Hepatocyte (in vitro differentiated cells): ENCODE measurements at regions not wholly inside any gene's neighbourhood (a gene's known extent, or its start where the extent isn't known, plus 50 kb on each side); places are given as distances from the start of the nearest gene placed in this dataset.

ENCODE experiments used
- DNase-seq: peaks from one replicate; pipeline ENCODE4 v3.0.0-alpha.2; 2016; ENCODE audit warnings: low spot score
- H2AFZ ChIP-seq: fragments of 200-600 bp; sonication (generic); 2 replicates; pipeline ENCODE4 v1.6.0; 2016; ENCODE audit warnings: antibody characterized with exemption, mild to moderate bottlenecking
- H3K27ac ChIP-seq: fragments of 200-600 bp; sonication (generic); 2 replicates; pipeline ENCODE4 v1.5.1; 2016; ENCODE audit warnings: mild to moderate bottlenecking
- H3K27me3 ChIP-seq: fragments of 200-600 bp; sonication (generic); 2 replicates; pipeline ENCODE4 v1.6.1; 2016
- H3K36me3 ChIP-seq: fragments of 200-600 bp; sonication (generic); replicated peaks from 2 replicates; pipeline ENCODE4 v1.5.1; 2016; ENCODE audit warnings: low read depth; ENCODE audit not compliant: insufficient read depth
- H3K4me1 ChIP-seq: fragments of 200-600 bp; sonication (generic); 2 replicates; pipeline ENCODE4 v1.5.1; 2016; ENCODE audit warnings: mild to moderate bottlenecking, moderate library complexity; ENCODE audit not compliant: insufficient read depth
- H3K4me2 ChIP-seq: fragments of 200-600 bp; sonication (generic); 2 replicates; pipeline ENCODE4 v1.6.0; 2016
- H3K4me3 ChIP-seq: fragments of 200-600 bp; sonication (generic); 2 replicates; pipeline ENCODE4 v1.5.1; 2016; ENCODE audit warnings: mild to moderate bottlenecking
- H3K79me2 ChIP-seq: fragments of 200-600 bp; sonication (generic); 2 replicates; pipeline ENCODE4 v1.6.0; 2017; ENCODE audit warnings: mild to moderate bottlenecking
- H3K9me2 ChIP-seq: fragments of 200-600 bp; sonication (generic); replicated peaks from 2 replicates; pipeline ENCODE4 v1.6.0; 2017; ENCODE audit warnings: mild to moderate bottlenecking; ENCODE audit not compliant: insufficient read depth
- H3K9me3 ChIP-seq: fragments of 200-600 bp; sonication (generic); 2 replicates; pipeline ENCODE4 v1.5.1; 2016; ENCODE audit warnings: low read depth, mild to moderate bottlenecking
- H4K20me1 ChIP-seq: fragments of 200-600 bp; sonication (generic); 2 replicates; pipeline ENCODE4 v1.6.0; 2016; ENCODE audit warnings: mild to moderate bottlenecking; ENCODE audit not compliant: insufficient read depth, poor library complexity, severe bottlenecking
- CTCF ChIP-seq: fragments of 200-600 bp; sonication (generic); IDR thresholded peaks from 2 replicates; pipeline ENCODE4 v1.5.1; 2016; ENCODE audit warnings: antibody characterized with exemption, mild to moderate bottlenecking; ENCODE audit not compliant: poor library complexity
- EZH2 ChIP-seq: fragments of 200-600 bp; sonication (generic); IDR thresholded peaks from 2 replicates; pipeline ENCODE4 v1.6.1; 2016; ENCODE audit warnings: antibody characterized with exemption, mild to moderate bottlenecking, borderline replicate concordance
- EZH2phosphoT487 ChIP-seq: fragments of 200-600 bp; sonication (generic); IDR thresholded peaks from one replicate; pipeline ENCODE4 v1.6.1; 2018; ENCODE audit warnings: antibody characterized with exemption, mild to moderate bottlenecking, low read depth, moderate library complexity; ENCODE audit not compliant: unreplicated experiment, severe bottlenecking
- WGBS: methylation state at CpG from one replicate; pipeline ENCODE4 v1.1.6; 2016; ENCODE audit warnings: low lambda C conversion rate; ENCODE audit errors: missing lambda C conversion rate; 5-methylcytosine and 5-hydroxymethylcytosine counted together

DNA sequence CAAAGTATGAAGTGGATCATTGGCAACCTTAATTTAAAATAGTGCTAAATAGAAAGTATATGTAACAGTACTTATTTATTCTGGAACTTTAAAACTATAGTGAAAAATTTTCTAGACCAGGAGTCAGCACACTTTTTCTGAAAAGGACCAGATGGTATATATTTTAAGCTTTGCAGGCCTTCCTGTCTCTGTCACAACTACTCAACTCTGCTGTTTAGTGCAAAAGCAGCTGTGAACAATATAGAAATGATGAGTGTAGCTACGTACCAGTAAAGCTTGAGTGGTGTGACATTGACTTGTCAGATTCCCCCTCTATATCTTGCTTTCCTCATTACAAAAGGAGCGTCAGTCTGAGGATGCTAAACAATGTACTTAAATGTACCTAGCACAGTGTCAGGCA lies 88.1 kb upstream of the IGFBP3 start:
- H3K36me3 ChIP-seq = no peaks in the 10 kb centered on the region
- H3K79me2 ChIP-seq = no peaks in the 10 kb centered on the region
- no peak overlapping the region for H3K4me2 ChIP-seq
- TF ChIP-seq CTCF (no peak), EZH2phosphoT487 (no peak), EZH2 (no peak)
- H3K27ac ChIP-seq = no peak overlapping the region
- H3K27me3 ChIP-seq = no peaks in the 10 kb centered on the region
- 75% methylated on average over 2 of the region's 2 CpGs for WGBS
- no peaks in the 10 kb centered on the region for H3K9me3 ChIP-seq
- DNase-seq = no peak
- no peak overlapping the region for H2AFZ ChIP-seq
- no peaks in the 10 kb centered on the region for H3K9me2 ChIP-seq
- no peak overlapping the region for H3K4me3 ChIP-seq
- H3K4me1 ChIP-seq = no peaks in the 10 kb centered on the region
- H4K20me1 ChIP-seq = no peaks in the 10 kb centered on the region

DNA sequence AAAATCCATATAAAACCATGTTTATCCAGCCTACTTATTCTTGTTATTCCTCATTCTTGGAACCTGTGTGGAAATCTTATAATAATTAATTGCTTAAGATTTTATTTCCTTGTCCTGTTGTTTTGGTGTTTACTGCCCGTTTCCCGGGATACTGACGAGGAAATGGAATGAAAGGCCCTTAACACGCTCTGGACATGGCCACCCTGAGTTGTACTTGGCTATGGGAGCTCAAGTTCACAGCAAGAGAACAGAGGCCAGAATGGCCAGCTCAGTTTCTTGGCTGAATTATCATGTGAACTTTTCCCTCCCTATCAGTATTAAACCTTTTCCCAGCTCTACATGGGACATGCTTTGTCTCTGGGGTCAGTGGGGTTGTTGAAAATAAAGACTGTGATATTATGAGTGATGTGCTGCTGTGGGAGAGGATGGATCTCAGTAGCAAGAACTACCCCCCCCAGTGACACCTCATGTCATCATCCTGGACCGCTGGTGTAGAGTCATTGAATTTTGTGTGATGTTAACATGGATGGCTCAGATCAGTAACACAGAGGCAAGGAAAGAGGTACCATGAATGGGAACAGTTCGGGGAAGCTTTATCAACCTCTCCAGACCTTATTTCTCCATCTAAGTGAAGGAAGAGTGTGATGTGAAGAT lies 87.0 kb upstream of the IGFBP3 start:
- Histone ChIP-seq H3K4me2 (no peak overlapping the region), H3K9me3 (no peaks in the 10 kb centered on the region), H2AFZ (no peak overlapping the region), H3K9me2 (no peaks in the 10 kb centered on the region), H4K20me1 (no peaks in the 10 kb centered on the region), H3K4me1 (no peaks in the 10 kb centered on the region), H3K79me2 (no peaks in the 10 kb centered on the region), H3K27ac (no peak overlapping the region), H3K36me3 (no peaks in the 10 kb centered on the region), H3K27me3 (no peaks in the 10 kb centered on the region), H3K4me3 (no peak overlapping the region)
- TF ChIP-seq EZH2 (no peak), CTCF (no peak), EZH2phosphoT487 (no peak)
- DNase-seq = no peak
- WGBS = 93% methylated on average over 6 of the region's 6 CpGs

GRCh38 chr7:46007194-46007593 lies 86.1 kb upstream of the IGFBP3 start:
- no peak for DNase-seq
- Histone ChIP-seq H3K27ac (no peak overlapping the region), H3K9me2 (no peaks in the 10 kb centered on the region), H3K36me3 (no peaks in the 10 kb centered on the region), H3K9me3 (no peaks in the 10 kb centered on the region), H3K79me2 (no peaks in the 10 kb centered on the region), H3K4me3 (no peak overlapping the region), H3K4me2 (no peak overlapping the region), H4K20me1 (no peaks in the 10 kb centered on the region), H2AFZ (no peak overlapping the region), H3K27me3 (no peaks in the 10 kb centered on the region), H3K4me1 (no peaks in the 10 kb centered on the region)
- no peak for TF ChIP-seq EZH2phosphoT487
- TF ChIP-seq EZH2 = no peak
- no peak for TF ChIP-seq CTCF
- 79% methylated on average over 2 of the region's 2 CpGs for WGBS

DNA sequence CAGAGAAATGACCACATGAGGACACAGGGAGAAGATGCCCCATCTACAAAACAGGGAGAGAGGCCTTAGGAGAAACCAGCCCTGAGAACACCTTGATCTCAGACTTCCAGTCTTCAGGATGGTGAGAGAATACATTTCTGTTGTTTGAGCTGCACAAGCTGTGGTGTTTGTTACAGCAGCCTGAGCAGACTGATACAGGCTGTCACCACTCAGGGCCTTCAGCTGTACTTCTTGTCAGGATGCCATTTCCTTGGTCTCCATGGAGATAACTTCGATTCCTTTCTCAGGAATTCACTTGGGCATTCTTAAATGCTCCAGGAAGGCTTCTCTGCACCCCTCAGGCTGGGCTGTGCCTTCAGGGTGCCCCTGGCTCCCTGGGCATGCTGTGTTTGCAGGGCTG lies 85.7 kb upstream of the IGFBP3 start:
- no peaks in the 10 kb centered on the region for H3K4me1 ChIP-seq

More for the DNA sequence above, 85.7 kb upstream of the IGFBP3 start:
- no peaks in the 10 kb centered on the region for H3K27me3 ChIP-seq
- H2AFZ ChIP-seq = no peak overlapping the region
- no peaks in the 10 kb centered on the region for H3K36me3 ChIP-seq
- WGBS = 68% methylated on average over 1 of the region's 1 CpG
- no peaks in the 10 kb centered on the region for H4K20me1 ChIP-seq
- no peak overlapping the region for H3K4me3 ChIP-seq
- H3K79me2 ChIP-seq = no peaks in the 10 kb centered on the region
- no peak for DNase-seq
- H3K4me2 ChIP-seq = no peak overlapping the region
- TF ChIP-seq CTCF (no peak), EZH2 (no peak), EZH2phosphoT487 (no peak)
- H3K9me3 ChIP-seq = no peaks in the 10 kb centered on the region
- no peak overlapping the region for H3K27ac ChIP-seq
- no peaks in the 10 kb centered on the region for H3K9me2 ChIP-seq
